ENCODE measurements at regions not wholly inside any gene's neighbourhood (a gene's known extent, or its start where the extent isn't known, plus 50 kb on each side); places are given as distances from the start of the nearest gene placed in this dataset.

DNA sequence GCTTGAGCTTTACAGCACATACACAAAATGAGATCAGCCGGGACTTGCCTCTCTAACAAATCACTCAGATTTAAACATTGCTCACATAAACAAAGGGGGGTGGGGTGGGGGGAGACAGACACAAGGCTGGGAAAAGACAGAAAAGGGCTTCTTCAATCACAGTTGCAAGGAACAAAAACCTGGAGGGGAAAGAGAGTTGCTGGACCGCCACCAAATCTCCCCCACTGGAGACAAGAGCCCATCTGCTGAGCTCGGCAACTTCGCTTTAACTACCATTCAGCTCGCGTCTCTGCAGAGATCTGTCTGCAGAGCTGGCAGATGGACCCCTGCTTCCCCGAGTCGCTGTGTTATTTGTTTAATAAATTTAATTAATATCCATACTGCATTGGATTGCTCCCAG lies 165.0 kb downstream of the RCN1 start:
- no peak for DNase-seq (ENCODE audit: low spot score)
- Histone ChIP-seq H3K4me3 (no peak overlapping the region), H3K27me3 (no peaks in the 10 kb centered on the region), H3K36me3 (no peaks in the 10 kb centered on the region), H3K9me3 (no peaks in the 10 kb centered on the region), H3K4me1 (no peaks in the 10 kb centered on the region), H3K27ac (no peak overlapping the region)
- TF ChIP-seq CTCF (IDR thresholded peaks at IDR 0.05): no peak

DNA sequence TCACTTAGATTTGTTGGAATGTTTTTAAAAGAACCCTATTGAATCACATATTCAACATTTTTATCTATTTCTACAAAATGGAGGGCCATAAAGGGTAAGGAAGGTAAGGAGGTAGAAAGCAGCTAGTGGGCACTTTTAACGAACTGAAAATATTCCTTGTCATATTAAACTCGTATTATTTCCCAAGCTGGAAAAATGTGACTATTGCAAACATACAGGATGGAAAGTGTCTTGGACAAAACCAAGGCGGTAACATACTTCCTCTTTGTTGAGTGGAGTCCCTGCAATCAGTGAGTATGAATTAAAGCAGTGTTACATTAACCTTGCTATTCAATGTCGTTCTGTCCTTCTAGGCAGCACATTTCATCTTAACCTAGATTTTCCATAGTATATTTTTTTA lies 165.6 kb downstream of the RCN1 start:
- H3K27me3 ChIP-seq: no peaks in the 10 kb centered on the region
- H3K27ac ChIP-seq: no peak overlapping the region
- no peak for TF ChIP-seq CTCF (IDR thresholded peaks at IDR 0.05)
- H3K9me3 ChIP-seq: no peaks in the 10 kb centered on the region
- DNase-seq (ENCODE audit: low spot score): no peak
- H3K36me3 ChIP-seq: no peaks in the 10 kb centered on the region
- no peaks in the 10 kb centered on the region for H3K4me1 ChIP-seq
- H3K4me3 ChIP-seq: no peak overlapping the region

DNA sequence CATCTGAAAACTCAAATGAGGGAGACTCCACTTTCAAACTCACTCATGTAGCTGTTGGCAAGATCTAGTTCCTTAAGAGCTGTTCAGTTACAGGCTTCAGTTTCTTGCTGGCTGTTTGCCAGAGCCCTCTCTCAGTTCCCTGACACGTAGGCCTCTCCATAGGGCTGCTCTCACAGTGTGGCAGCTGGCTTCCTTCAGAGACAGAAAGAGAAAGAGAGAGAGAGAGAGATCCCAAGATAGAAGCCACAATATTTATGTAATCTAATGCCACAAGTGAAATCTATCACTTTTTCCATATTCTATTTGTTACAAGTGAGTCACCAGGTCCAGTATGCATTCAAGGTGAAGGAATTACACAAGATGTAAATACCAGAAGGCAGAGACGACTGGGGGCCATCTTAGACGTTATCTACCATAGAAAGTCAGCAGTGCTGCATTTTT lies 168.8 kb downstream of the RCN1 start:
- H3K9me3 ChIP-seq: no peaks in the 10 kb centered on the region
- TF ChIP-seq CTCF (IDR thresholded peaks at IDR 0.05): no peak
- no peak for DNase-seq (ENCODE audit: low spot score)

GRCh38 chr11:32262367-32262766 lies 171.5 kb downstream of the RCN1 start:
- Histone ChIP-seq H3K36me3 (no peaks in the 10 kb centered on the region), H3K4me3 (no peak overlapping the region), H3K27ac (no peak overlapping the region), H3K9me3 (no peaks in the 10 kb centered on the region), H3K4me1 (no peaks in the 10 kb centered on the region), H3K27me3 (no peaks in the 10 kb centered on the region)
- no peak for TF ChIP-seq CTCF (IDR thresholded peaks at IDR 0.05)
- DNase-seq (ENCODE audit: low spot score): no peak

More for the DNA sequence above, 168.8 kb downstream of the RCN1 start:
- Histone ChIP-seq H3K27ac (no peak overlapping the region), H3K4me3 (no peak overlapping the region), H3K4me1 (no peaks in the 10 kb centered on the region), H3K27me3 (no peaks in the 10 kb centered on the region), H3K36me3 (no peaks in the 10 kb centered on the region)

GRCh38 chr11:32265911-32266310 lies 169.4 kb downstream of the WT1 start:
- no peaks in the 10 kb centered on the region for H3K27me3 ChIP-seq
- TF ChIP-seq CTCF (IDR thresholded peaks at IDR 0.05): no peak
- H3K36me3 ChIP-seq: no peaks in the 10 kb centered on the region

GRCh38 chr11:32266601-32267000 lies 168.7 kb downstream of the WT1 start:
- no peaks in the 10 kb centered on the region for H3K4me1 ChIP-seq
- H3K4me3 ChIP-seq: no peak overlapping the region
- H3K36me3 ChIP-seq: no peaks in the 10 kb centered on the region
- no peaks in the 10 kb centered on the region for H3K27me3 ChIP-seq
- H3K9me3 ChIP-seq: no peaks in the 10 kb centered on the region
- TF ChIP-seq CTCF (IDR thresholded peaks at IDR 0.05): no peak
- no peak for DNase-seq (ENCODE audit: low spot score)
- H3K27ac ChIP-seq: no peak overlapping the region

More at GRCh38 chr11:32265911-32266310, 169.4 kb downstream of the WT1 start:
- Histone ChIP-seq H3K4me3 (no peak overlapping the region), H3K9me3 (no peaks in the 10 kb centered on the region), H3K4me1 (no peaks in the 10 kb centered on the region), H3K27ac (no peak overlapping the region)
- DNase-seq (ENCODE audit: low spot score): no peak
